CD4-positive, alpha-beta T cell treated with Interleukin-2 at 100 ng/mL for 4 hours (primary cell): ENCODE measurements at regions not wholly inside any gene's neighbourhood (a gene's known extent, or its start where the extent isn't known, plus 50 kb on each side); places are given as distances from the start of the nearest gene placed in this dataset.
"Not testable (repeated sequence)": the region's sequence is repeated elsewhere in the genome, so short reads cannot be mapped to it uniquely, and the experiment has no call there.

Experiments
- DNase-seq: peaks from one replicate; pipeline ENCODE4 v3.0.0-alpha.2; 2020; ENCODE audit warnings: low spot score

GRCh38 chr21:17189963-17190362, 322.9 kb upstream of the CXADR start:
- DNase-seq: no peak

GRCh38 chr21:17191346-17191993, 321.4 kb upstream of the CXADR start:
- no peak for DNase-seq

GRCh38 chr21:17195351-17195750, 317.5 kb upstream of the CXADR start:
- DNase-seq: no peak

DNA sequence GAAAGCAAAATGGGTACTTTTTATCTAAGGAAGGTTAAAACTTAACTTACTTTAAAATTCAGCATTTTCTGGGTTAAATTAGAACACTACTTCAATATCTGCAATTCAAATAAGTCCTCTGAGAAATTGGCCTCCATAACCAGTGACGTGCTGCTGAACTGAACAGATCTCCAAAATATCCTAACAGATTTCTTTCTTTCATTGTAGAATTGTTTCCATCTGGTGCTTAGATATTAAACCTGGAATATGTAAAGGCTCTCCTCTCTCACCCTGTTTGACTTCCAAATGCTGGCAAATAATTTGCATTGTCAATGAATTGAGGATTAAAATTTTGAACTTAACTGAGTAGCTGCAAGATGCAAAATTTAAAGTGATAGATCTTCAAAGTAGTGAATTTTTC, 316.9 kb upstream of the CXADR start:
- DNase-seq: no peak

- no peak for DNase-seq
These were observed 316.2 kb upstream of the CXADR start for GRCh38 chr21:17196623-17197022.

GRCh38 chr21:17197996-17198395, 314.8 kb upstream of the CXADR start:
- DNase-seq: no peak

- no peak for DNase-seq
These were observed 312.6 kb upstream of the CXADR start for GRCh38 chr21:17200250-17200649.

DNA sequence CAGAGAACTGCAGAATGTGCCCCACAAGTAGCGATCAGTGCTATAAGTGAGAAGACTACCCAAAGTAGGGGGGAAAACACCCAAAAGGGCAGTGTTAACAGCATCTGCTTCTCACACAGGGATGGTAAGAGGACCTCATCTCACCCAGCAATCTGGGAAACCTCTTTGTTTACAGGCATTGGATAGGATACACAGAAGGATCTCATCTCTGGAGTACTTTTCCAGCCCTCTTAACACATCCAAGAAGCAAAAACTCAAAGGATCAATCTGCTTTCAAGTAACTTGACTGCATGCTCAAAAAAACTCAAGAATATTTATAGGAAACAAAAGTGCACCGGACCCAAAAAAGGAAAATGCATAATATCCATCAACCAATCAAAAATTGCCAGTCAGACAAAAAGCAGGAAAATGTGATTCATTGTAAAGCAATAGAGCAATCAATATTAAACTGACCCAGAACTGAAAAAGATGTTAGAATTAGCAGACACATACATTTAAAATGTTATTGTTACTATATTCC, 311.0 kb upstream of the CXADR start:
- no peak for DNase-seq

GRCh38 chr21:17214801-17215200, 298.0 kb upstream of the CXADR start:
- no peak for DNase-seq

DNA sequence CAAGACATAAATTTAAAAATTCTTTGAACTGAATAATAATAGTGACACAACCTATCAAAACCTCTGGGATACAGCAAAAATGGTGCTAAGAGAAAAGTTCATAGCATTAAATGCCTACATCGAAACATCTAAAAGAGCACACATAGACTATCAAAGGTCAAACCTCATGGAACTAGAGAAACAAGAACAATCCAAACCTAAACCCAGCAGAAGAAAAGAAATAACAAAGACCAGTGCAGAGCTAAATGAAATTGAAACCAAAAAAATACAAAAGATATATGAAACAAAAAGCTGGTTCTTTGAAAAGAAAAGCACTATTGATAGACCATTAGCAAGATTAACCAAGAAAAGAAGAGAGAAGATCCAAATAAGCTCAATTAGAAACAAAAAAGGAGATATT, 293.8 kb upstream of the CXADR start:
- not testable (repeated sequence) for DNase-seq

DNA sequence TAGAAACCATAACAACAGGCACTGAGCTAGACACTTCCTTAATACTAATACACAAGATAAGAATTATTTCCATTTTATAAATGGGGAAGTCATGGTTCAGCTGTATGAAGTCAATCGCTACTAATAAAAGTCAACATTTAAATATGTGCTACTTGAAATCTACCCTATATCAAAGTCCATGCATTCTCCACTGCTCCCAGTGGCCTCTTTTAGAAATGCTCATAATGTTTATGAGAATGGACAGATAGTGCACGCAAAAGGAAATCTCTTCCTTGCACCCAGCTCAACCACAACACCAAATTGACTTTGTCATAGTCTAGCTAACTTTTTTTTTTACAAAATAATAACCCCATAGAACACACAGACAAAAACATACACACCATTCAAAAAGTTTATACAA, 281.7 kb upstream of the CXADR start:
- DNase-seq: no peak

GRCh38 chr21:17231771-17232170, 281.1 kb upstream of the CXADR start:
- DNase-seq: no peak

DNA sequence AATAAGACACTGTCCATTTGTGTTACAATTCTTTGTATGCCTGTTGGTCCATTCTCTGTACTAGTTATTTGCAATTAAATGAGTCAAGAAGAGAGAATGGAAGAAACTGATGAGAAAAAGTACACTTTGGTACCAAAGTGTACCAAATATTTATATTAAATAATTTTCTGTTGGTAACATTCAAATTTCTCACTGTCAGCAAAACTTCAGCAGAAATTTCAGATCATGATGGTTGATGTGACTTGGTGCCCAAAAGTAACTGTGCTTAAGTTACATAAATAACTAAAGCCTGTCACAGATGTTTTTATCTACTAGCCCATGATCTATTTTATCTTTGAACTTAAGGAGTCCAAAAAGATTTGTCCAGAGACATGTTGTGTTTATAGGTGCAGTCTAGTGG, 274.4 kb upstream of the CXADR start:
- DNase-seq: no peak

GRCh38 chr21:17250778-17251241, 262.0 kb upstream of the CXADR start:
- DNase-seq: no peak

GRCh38 chr21:17257784-17258183, 255.1 kb upstream of the CXADR start:
- no peak for DNase-seq

- no peak for DNase-seq
These were observed 248.7 kb upstream of the CXADR start for GRCh38 chr21:17264182-17264581.

- DNase-seq: no peak
These were observed 243.1 kb upstream of the CXADR start for GRCh38 chr21:17269760-17270159.

DNA sequence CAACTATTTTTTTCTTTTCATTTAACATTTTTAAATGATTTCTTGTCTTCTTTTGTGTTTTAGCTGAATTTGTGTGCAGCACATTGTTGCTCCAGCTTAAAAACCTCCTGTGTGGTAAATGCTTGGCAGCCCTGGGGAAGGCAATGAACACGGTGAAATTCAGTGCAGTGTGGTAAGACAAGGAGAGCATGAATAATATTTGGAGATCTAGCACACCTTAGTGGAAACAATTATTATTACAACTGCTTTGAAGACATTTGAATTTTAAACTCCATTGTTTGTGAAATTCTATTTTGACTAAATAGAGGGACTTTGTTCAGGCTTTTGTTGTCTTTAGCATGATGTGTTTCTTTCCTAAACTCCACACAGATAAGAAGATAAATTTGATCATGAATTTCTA, 242.6 kb upstream of the CXADR start:
- no peak for DNase-seq

- DNase-seq: no peak
These were observed 233.2 kb upstream of the CXADR start for GRCh38 chr21:17279663-17280062.

DNA sequence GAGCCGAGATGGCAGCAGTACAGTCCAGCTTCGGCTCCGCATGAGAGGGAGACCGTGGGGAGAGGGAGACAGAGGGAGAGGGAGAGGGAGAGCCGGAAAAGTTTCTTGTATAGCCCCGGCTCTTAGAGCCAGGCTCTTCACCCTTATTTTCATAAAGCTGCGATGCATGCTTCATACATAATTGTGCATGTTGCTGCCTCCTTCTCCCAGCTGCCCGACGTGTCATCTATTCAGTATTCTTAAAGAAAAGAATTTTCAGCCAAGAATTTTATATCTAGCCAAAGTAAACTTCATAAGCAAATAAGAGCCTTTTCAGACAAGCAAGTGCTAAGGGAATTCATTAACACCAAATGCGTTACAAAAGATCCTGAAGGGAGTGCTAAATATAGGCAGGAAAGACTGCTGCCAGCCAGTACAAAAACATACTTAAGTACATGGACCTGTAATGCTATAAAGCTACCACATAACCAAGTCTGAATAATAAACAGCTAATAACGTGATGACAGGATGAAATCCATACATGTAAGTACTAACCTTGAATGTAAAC, 219.8 kb upstream of the CXADR start:
- not testable (repeated sequence) for DNase-seq

GRCh38 chr21:17295997-17296396, 216.8 kb upstream of the CXADR start:
- DNase-seq: no peak

GRCh38 chr21:17299576-17299975, 213.3 kb upstream of the CXADR start:
- DNase-seq: not testable (repeated sequence)

DNA sequence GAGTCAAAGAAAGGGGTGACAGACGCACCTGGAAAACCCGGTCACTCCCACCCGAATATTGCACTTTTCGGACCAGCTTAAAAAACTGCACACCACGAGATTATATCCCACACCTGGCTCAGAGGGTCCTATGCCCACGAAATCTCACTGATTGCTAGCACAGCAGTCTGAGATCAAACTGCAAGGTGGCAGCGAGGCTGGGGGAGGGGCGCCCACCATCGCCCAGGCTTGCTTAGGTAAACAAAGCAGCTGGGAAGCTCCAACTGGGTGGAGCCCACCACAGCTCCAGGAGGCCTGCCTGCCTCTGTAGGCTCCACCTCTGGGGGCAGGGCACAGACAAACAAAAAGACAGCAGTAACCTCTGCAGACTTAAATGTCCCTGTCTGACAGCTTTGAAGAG, 185.1 kb upstream of the CXADR start:
- DNase-seq: not testable (repeated sequence)

GRCh38 chr21:17334484-17334883, 178.4 kb upstream of the CXADR start:
- no peak for DNase-seq
